GM12878 (cell line): ENCODE measurements at regions not wholly inside any gene's neighbourhood (a gene's known extent, or its start where the extent isn't known, plus 50 kb on each side); places are given as distances from the start of the nearest gene placed in this dataset.

Experiments used
- ATAC-seq: fragments of 200-7000 bp; cut with Tn5 transposase; 3 replicates; pipeline ENCODE4 v1.9.1; 2020; ENCODE audit warnings: mild to moderate bottlenecking, moderate library complexity
- BruUV-seq: library from RNA; stranded (reverse); fragments of 400-500 nt; replicated peaks from 2 replicates; lab custom pipeline; 2021; lab: Mats Ljungman, UMichigan
- CTCF ChIA-PET: fragments of 300-600 bp; sonication (Branson Sonifier 250); formaldehyde crosslinking; extraction: SDS; loops from one replicate; lab custom pipeline; 2021; ENCODE audit warnings: inconsistent platforms; lab: Yijun Ruan, JAX
- POLR2A ChIA-PET: fragments of 350-600 bp; formaldehyde crosslinking; extraction: SDS; loops from one replicate; lab custom pipeline; 2021; ENCODE audit warnings: inconsistent platforms; lab: Charles Lee
- RAD21 ChIA-PET: fragments of 300-600 bp; sonication (Branson Sonifier 250); formaldehyde crosslinking; loops from one replicate; lab custom pipeline; 2023; ENCODE audit warnings: antibody characterized with exemption; ENCODE audit not compliant: unreplicated experiment; lab: Charles Lee
- SMC1A ChIA-PET: fragments of 300-600 bp; sonication (Branson Sonifier 250); formaldehyde crosslinking; loops from one replicate; lab custom pipeline; 2023; ENCODE audit not compliant: unreplicated experiment, uncharacterized antibody; lab: Charles Lee
- DNase-seq: peaks from one replicate; pipeline ENCODE4 v3.0.0-alpha.2; 2011; ENCODE audit warnings: low read depth, low spot score
- FAIRE-seq: peaks from 3 replicates; lab custom pipeline; 2011; peaks lifted over from hg19 to GRCh38; lab: Jason Lieb, UNC
- H2AFZ ChIP-seq: 2 replicates; pipeline ENCODE4 v1.6.0; 2011; ENCODE audit warnings: low read depth, low read length, control low read depth; ENCODE audit not compliant: control insufficient read depth
- H3K27ac ChIP-seq: 2 replicates; pipeline ENCODE4 v1.5.1; 2011; ENCODE audit warnings: control low read depth; ENCODE audit not compliant: control insufficient read depth, insufficient read depth
- H3K27me3 ChIP-seq, 2 experiments: replicated peaks in 1 of 2; 2 replicates each; pipeline versions ENCODE4 v1.6.0 to v1.6.1; 2011; ENCODE audit warnings: low read length in 1 of 2; ENCODE audit not compliant: control insufficient read depth in 2 of 2, insufficient read depth in 2 of 2
- H3K36me3 ChIP-seq, 2 experiments: 2 replicates each; pipeline ENCODE4 v1.5.1; 2011; ENCODE audit warnings: low read length in 1 of 2; ENCODE audit not compliant: control insufficient read depth in 2 of 2, insufficient read depth in 2 of 2
- H3K4me1 ChIP-seq: 2 replicates; pipeline ENCODE4 v1.6.1; 2011; ENCODE audit warnings: mild to moderate bottlenecking, low read length, moderate library complexity, mixed read lengths; ENCODE audit not compliant: control insufficient read depth, insufficient read depth
- H3K4me2 ChIP-seq: 2 replicates; pipeline ENCODE4 v1.6.0; 2011; ENCODE audit warnings: control low read depth; ENCODE audit not compliant: control insufficient read depth, insufficient read depth
- H3K4me3 ChIP-seq: fragments of 200-600 bp; sonication (generic); 2 replicates; pipeline ENCODE4 v1.5.1; 2016
- H3K79me2 ChIP-seq: 2 replicates; pipeline ENCODE4 v1.6.0; 2011; ENCODE audit warnings: low read length; ENCODE audit not compliant: control insufficient read depth, insufficient read depth
- H3K9ac ChIP-seq: 2 replicates; pipeline ENCODE4 v1.8.0; 2011; ENCODE audit warnings: low read length, control low read depth, mixed read lengths; ENCODE audit not compliant: control insufficient read depth, insufficient read depth
- H3K9me3 ChIP-seq: replicated peaks from 3 replicates; pipeline ENCODE4 v1.5.1; 2011; ENCODE audit warnings: mild to moderate bottlenecking, low read length; ENCODE audit not compliant: control insufficient read depth, insufficient read depth
- H4K20me1 ChIP-seq: 2 replicates; pipeline ENCODE4 v1.6.0; 2011; ENCODE audit not compliant: control insufficient read depth, insufficient read depth
- BHLHE40 ChIP-seq, 2 experiments: fragments of 450-650 bp in 1 of 2; IDR thresholded peaks; 2 replicates each; pipeline ENCODE4 v1.6.1; 2011 to 2017; ENCODE audit warnings: low read depth in 2 of 2, borderline replicate concordance in 1 of 2, improper control_type of control experiment in 1 of 2, low read length in 1 of 2, mild to moderate bottlenecking in 1 of 2
- CHD1 ChIP-seq: IDR thresholded peaks from 2 replicates; pipeline ENCODE4 v1.6.1; 2012; ENCODE audit warnings: low read depth, low read length, improper control_type of control experiment
- CREM ChIP-seq: IDR thresholded peaks from 2 replicates; pipeline ENCODE4 v1.6.1; 2014; ENCODE audit warnings: antibody characterized with exemption, low read depth
- MTA2 ChIP-seq: fragments of 450-650 bp; IDR thresholded peaks from 2 replicates; pipeline ENCODE4 v1.6.1; 2016; ENCODE audit warnings: low read depth, mild to moderate bottlenecking, moderate library complexity
- MXI1 ChIP-seq: fragments of 150-350 bp; IDR thresholded peaks from 2 replicates; pipeline ENCODE4 v1.6.1; 2011; ENCODE audit warnings: low read depth, mild to moderate bottlenecking, inconsistent platforms, low read length, improper control_type of control experiment
- NR2C1 ChIP-seq: fragments of 450-650 bp; IDR thresholded peaks from 2 replicates; pipeline ENCODE4 v1.6.1; 2017; ENCODE audit warnings: antibody characterized with exemption, mild to moderate bottlenecking, moderate library complexity
- PML ChIP-seq: IDR thresholded peaks from 2 replicates; pipeline ENCODE4 v1.6.1; 2012; ENCODE audit warnings: low read length, inconsistent platforms
- POLR2AphosphoS2 ChIP-seq: IDR thresholded peaks from 2 replicates; pipeline ENCODE4 v1.6.1; 2011; ENCODE audit warnings: low read depth, mild to moderate bottlenecking, low read length, improper control_type of control experiment, moderate library complexity
- SREBF1 ChIP-seq: IDR thresholded peaks from 2 replicates; pipeline ENCODE4 v1.6.1; 2012; ENCODE audit warnings: mild to moderate bottlenecking, low read length
- TCF3 ChIP-seq: IDR thresholded peaks from 2 replicates; pipeline ENCODE4 v1.6.1; 2012; ENCODE audit warnings: low read depth, mild to moderate bottlenecking, low read length, borderline replicate concordance; ENCODE audit not compliant: insufficient read depth
- WGBS: methylation state at CpG from one replicate; pipeline ENCODE4 v1.1.6; 2016; ENCODE audit warnings: low lambda C conversion rate; ENCODE audit not compliant: insufficient replicate concordance, insufficient coverage; ENCODE audit errors: missing lambda C conversion rate; 5-methylcytosine and 5-hydroxymethylcytosine counted together
- in situ Hi-C: fragments of 300-500 bp; cut with MboI; formaldehyde crosslinking; loops from 9 replicates; pipeline ENCODE4 v1.14.3; 2018; ENCODE audit warnings: mixed read lengths
- intact Hi-C: fragments of 100-400 bp; cut with micrococcal nuclease; formaldehyde crosslinking; loops from one replicate; pipeline ENCODE4 v1.14.2; 2022; ENCODE audit not compliant: unreplicated experiment
- TF ChIP-seq, protein P1 (sequence below): fragments of 450-650 bp; formaldehyde crosslinking; IDR thresholded peaks from 2 replicates; pipeline ENCODE4 v1.5.0; 2022; ENCODE audit warnings: mild to moderate bottlenecking, missing genetic modification characterization
- TF ChIP-seq, protein P2 (sequence below): fragments of 450-650 bp; IDR thresholded peaks from 2 replicates; pipeline ENCODE4 v1.6.1; 2017; ENCODE audit warnings: mild to moderate bottlenecking, moderate library complexity
- TF ChIP-seq, protein P3 (sequence below): IDR thresholded peaks from 2 replicates; pipeline ENCODE4 v1.6.1; 2011; ENCODE audit warnings: borderline replicate concordance, low read depth, mild to moderate bottlenecking, moderate library complexity, mixed read lengths, low read length; ENCODE audit not compliant: insufficient read depth; ENCODE audit errors: extremely low read length
- TF ChIP-seq, protein P4 (sequence below): IDR thresholded peaks from 2 replicates; pipeline ENCODE4 v1.6.1; 2012; ENCODE audit warnings: low read length, inconsistent platforms

DNA sequence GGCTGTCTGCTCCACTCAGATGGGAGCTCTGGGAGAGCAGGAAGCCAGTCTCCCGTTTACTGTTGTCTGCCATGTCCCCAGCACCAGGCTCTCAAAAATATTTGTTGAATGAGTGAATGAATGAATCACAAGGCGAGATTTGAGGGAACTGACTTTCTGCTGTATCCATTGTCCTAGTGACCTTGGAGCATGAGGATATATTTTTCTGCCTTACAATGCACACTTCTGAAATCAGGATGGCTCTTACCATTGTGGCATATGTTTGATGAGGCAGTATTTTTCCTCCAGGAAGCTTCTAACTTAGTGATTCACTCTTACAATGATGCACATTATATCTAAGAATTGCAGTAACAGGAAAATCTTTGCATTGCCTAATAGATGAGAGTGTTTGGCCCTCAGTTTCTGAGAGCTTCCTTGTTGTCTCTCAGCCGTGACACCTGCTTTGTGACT is 136.4 kb downstream of the RPS24 start:
- no TSS peak for BruUV-seq
- TF ChIP-seq, protein P1, sequence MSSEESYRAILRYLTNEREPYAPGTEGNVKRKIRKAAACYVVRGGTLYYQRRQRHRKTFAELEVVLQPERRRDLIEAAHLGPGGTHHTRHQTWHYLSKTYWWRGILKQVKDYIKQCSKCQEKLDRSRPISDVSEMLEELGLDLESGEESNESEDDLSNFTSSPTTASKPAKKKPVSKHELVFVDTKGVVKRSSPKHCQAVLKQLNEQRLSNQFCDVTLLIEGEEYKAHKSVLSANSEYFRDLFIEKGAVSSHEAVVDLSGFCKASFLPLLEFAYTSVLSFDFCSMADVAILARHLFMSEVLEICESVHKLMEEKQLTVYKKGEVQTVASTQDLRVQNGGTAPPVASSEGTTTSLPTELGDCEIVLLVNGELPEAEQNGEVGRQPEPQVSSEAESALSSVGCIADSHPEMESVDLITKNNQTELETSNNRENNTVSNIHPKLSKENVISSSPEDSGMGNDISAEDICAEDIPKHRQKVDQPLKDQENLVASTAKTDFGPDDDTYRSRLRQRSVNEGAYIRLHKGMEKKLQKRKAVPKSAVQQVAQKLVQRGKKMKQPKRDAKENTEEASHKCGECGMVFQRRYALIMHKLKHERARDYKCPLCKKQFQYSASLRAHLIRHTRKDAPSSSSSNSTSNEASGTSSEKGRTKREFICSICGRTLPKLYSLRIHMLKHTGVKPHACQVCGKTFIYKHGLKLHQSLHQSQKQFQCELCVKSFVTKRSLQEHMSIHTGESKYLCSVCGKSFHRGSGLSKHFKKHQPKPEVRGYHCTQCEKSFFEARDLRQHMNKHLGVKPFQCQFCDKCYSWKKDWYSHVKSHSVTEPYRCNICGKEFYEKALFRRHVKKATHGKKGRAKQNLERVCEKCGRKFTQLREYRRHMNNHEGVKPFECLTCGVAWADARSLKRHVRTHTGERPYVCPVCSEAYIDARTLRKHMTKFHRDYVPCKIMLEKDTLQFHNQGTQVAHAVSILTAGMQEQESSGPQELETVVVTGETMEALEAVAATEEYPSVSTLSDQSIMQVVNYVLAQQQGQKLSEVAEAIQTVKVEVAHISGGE (CRISPR knock-in tag), result no peak
- TF ChIP-seq, protein P2, sequence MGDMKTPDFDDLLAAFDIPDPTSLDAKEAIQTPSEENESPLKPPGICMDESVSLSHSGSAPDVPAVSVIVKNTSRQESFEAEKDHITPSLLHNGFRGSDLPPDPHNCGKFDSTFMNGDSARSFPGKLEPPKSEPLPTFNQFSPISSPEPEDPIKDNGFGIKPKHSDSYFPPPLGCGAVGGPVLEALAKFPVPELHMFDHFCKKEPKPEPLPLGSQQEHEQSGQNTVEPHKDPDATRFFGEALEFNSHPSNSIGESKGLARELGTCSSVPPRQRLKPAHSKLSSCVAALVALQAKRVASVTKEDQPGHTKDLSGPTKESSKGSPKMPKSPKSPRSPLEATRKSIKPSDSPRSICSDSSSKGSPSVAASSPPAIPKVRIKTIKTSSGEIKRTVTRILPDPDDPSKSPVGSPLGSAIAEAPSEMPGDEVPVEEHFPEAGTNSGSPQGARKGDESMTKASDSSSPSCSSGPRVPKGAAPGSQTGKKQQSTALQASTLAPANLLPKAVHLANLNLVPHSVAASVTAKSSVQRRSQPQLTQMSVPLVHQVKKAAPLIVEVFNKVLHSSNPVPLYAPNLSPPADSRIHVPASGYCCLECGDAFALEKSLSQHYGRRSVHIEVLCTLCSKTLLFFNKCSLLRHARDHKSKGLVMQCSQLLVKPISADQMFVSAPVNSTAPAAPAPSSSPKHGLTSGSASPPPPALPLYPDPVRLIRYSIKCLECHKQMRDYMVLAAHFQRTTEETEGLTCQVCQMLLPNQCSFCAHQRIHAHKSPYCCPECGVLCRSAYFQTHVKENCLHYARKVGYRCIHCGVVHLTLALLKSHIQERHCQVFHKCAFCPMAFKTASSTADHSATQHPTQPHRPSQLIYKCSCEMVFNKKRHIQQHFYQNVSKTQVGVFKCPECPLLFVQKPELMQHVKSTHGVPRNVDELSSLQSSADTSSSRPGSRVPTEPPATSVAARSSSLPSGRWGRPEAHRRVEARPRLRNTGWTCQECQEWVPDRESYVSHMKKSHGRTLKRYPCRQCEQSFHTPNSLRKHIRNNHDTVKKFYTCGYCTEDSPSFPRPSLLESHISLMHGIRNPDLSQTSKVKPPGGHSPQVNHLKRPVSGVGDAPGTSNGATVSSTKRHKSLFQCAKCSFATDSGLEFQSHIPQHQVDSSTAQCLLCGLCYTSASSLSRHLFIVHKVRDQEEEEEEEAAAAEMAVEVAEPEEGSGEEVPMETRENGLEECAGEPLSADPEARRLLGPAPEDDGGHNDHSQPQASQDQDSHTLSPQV, result no peak
- TF ChIP-seq, protein P3, sequence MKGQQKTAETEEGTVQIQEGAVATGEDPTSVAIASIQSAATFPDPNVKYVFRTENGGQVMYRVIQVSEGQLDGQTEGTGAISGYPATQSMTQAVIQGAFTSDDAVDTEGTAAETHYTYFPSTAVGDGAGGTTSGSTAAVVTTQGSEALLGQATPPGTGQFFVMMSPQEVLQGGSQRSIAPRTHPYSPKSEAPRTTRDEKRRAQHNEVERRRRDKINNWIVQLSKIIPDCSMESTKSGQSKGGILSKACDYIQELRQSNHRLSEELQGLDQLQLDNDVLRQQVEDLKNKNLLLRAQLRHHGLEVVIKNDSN, result no peak
- TF ChIP-seq, protein P4, sequence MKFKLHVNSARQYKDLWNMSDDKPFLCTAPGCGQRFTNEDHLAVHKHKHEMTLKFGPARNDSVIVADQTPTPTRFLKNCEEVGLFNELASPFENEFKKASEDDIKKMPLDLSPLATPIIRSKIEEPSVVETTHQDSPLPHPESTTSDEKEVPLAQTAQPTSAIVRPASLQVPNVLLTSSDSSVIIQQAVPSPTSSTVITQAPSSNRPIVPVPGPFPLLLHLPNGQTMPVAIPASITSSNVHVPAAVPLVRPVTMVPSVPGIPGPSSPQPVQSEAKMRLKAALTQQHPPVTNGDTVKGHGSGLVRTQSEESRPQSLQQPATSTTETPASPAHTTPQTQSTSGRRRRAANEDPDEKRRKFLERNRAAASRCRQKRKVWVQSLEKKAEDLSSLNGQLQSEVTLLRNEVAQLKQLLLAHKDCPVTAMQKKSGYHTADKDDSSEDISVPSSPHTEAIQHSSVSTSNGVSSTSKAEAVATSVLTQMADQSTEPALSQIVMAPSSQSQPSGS, result no peak
- TF ChIP-seq TCF3 (no peak), MXI1 (no peak), SREBF1 (no peak), POLR2AphosphoS2 (no peak), NR2C1 (no peak), BHLHE40 (IDR thresholded peaks at IDR 0.05; ENCODE audit: borderline replicate concordance in 1 of 2, low read depth in 2 of 2, low read length in 1 of 2) (no peak), CHD1 (no peak), CREM (no peak), MTA2 (no peak), PML (no peak)
- H3K4me2 ChIP-seq, result no peak overlapping the region
- H3K9me3 ChIP-seq, result no peaks in the 10 kb centered on the region
- H3K27ac ChIP-seq, result no peak overlapping the region
- WGBS, result 30% methylated on average over 3 of the region's 3 CpGs
- H3K79me2 ChIP-seq, result no peaks in the 10 kb centered on the region
- ChIA-PET POLR2A (no interaction called here), CTCF (interaction anchor here (1.1 kb wide), 1 partner anchor 123 kb away, joined by 4 read pairs; no protein-coding TSS in a partner anchor), SMC1A (no interaction called here), RAD21 (no interaction called here)
- H3K4me1 ChIP-seq, result no peaks in the 10 kb centered on the region
- in situ Hi-C loops (no loop called here), intact Hi-C loops (no loop called here)
- DNase-seq, result no peak
- ATAC-seq, result no peak
- peaks cover 3% of the 10 kb centered on the region in 2 experiments for H3K27me3 ChIP-seq
- no peak overlapping the region for H3K9ac ChIP-seq
- no peak overlapping the region for H3K4me3 ChIP-seq
- H3K36me3 ChIP-seq, result no peaks in the 10 kb centered on the region
- H4K20me1 ChIP-seq, result no peaks in the 10 kb centered on the region
- FAIRE-seq, result no peak
- no peak overlapping the region for H2AFZ ChIP-seq
